Transverse colon (tissue), 4 donors: ENCODE measurements at regions not wholly inside any gene's neighbourhood (a gene's known extent, or its start where the extent isn't known, plus 50 kb on each side); places are given as distances from the start of the nearest gene placed in this dataset.

Source experiments
- DNase-seq: peaks from one replicate; pipeline ENCODE4 v3.0.0-alpha.2; 2019
- H3K27ac ChIP-seq, 4 donors: fragments of 200-600 bp; sonication (generic); 2 replicates each; pipeline ENCODE4 v1.5.1; 2016 to 2018; ENCODE audit warnings: inconsistent platforms in 4 of 4
- H3K27me3 ChIP-seq: fragments of 200-600 bp; sonication (generic); 2 replicates; pipeline ENCODE4 v1.5.1; 2017; ENCODE audit warnings: inconsistent platforms
- H3K36me3 ChIP-seq, 4 donors: fragments of 200-600 bp; sonication (generic); 2 replicates each; pipeline ENCODE4 v1.5.1; 2017 to 2019; ENCODE audit warnings: inconsistent platforms in 4 of 4
- H3K4me1 ChIP-seq, 4 donors: fragments of 200-600 bp; sonication (generic); 2 replicates each; pipeline ENCODE4 v1.5.1; 2017 to 2020; ENCODE audit warnings: inconsistent platforms in 4 of 4
- H3K4me3 ChIP-seq, 4 donors: fragments of 200-600 bp; sonication (generic); 1 replicate in 1 of 4; 2 replicates in 3 of 4; pipeline versions ENCODE4 v1.5.1 to v1.6.1; 2017 to 2019; ENCODE audit warnings: inconsistent platforms in 4 of 4
- H3K9me3 ChIP-seq, 2 donors: fragments of 200-600 bp; sonication (generic); 2 replicates each; pipeline ENCODE4 v1.5.1; 2017 to 2019; ENCODE audit warnings: inconsistent platforms in 2 of 2
- CTCF ChIP-seq, 5 experiments: fragments of 200-600 bp in 3 of 5; fragments of 450-650 bp in 2 of 5; sonication (generic) in 3 of 5; IDR thresholded peaks; 1 replicate in 2 of 5; 2 replicates in 3 of 5; pipeline ENCODE4 v1.5.1; 2016 to 2017; ENCODE audit warnings: antibody characterized with exemption in 5 of 5, inconsistent platforms in 3 of 5, mild to moderate bottlenecking in 2 of 5, moderate library complexity in 1 of 5
- EP300 ChIP-seq: sonication (generic); formaldehyde crosslinking; IDR thresholded peaks from one replicate; pipeline ENCODE4 v1.6.1; 2017; ENCODE audit warnings: antibody characterized with exemption, low read depth
- POLR2A ChIP-seq: fragments of 450-650 bp; IDR thresholded peaks from one replicate; pipeline ENCODE4 v1.6.1; 2016; ENCODE audit warnings: antibody characterized with exemption, mild to moderate bottlenecking, moderate library complexity
- POLR2AphosphoS5 ChIP-seq, 3 donors: sonication (generic); formaldehyde crosslinking; IDR thresholded peaks; one replicate each; pipeline ENCODE4 v1.6.1; 2016; ENCODE audit warnings: antibody characterized with exemption in 3 of 3
- WGBS, 2 donors: methylation state at CpG; one replicate each; pipeline ENCODE4 v1.1.5; 2018; ENCODE audit warnings: low coverage in 1 of 2; 5-methylcytosine and 5-hydroxymethylcytosine counted together
- in situ Hi-C, 4 donors: fragments of 200-750 bp; cut with MboI; loops; one replicate each; pipeline versions ENCODE4 v1.15.0 to v1.15.1; 2017; ENCODE audit warnings: low sequenced_read_pairs in 3 of 4, low pct_ligation_motif_present in 1 of 4, low pct_unique_long_range_greater_than_20kb in 1 of 4
- intact Hi-C: fragments of 100-400 bp; cut with DNase I; formaldehyde crosslinking; loops from one replicate; pipeline ENCODE4 v1.15.1; 2023; ENCODE audit warnings: low total_unique reads

GRCh38 chr1:29932626-29933025 lies 696.3 kb downstream of the PTPRU start:
- intact Hi-C loops: no loop called here
- WGBS, 2 donors: 69 to 95% methylated on average over 4 to 8 of the region's 8 CpGs

GRCh38 chr1:29931477-29932175 lies 695.3 kb downstream of the PTPRU start:
- Histone ChIP-seq H3K4me3 (no peak overlapping the region), H3K27ac (no peak overlapping the region), H3K4me1 (no peaks in the 10 kb centered on the region), H3K36me3 (no peaks in the 10 kb centered on the region), H3K27me3 (peaks cover 14% of the 10 kb centered on the region), H3K9me3 (no peaks in the 10 kb centered on the region)
- 58 to 76% methylated on average over 6 to 13 of the region's 13 CpGs for WGBS, 2 donors
- intact Hi-C loops (no loop called here), in situ Hi-C loops (no loop called here)
- TF ChIP-seq CTCF (IDR thresholded peaks at IDR 0.05): no peak
- TF ChIP-seq POLR2AphosphoS5 (IDR thresholded peaks at IDR 0.05): no peak
- no peak for TF ChIP-seq EP300
- no peak for TF ChIP-seq POLR2A
- no peak for DNase-seq

More at GRCh38 chr1:29932626-29933025, 696.3 kb downstream of the PTPRU start:
- Histone ChIP-seq H3K36me3 (no peaks in the 10 kb centered on the region), H3K9me3 (no peaks in the 10 kb centered on the region), H3K27me3 (peaks cover 14% of the 10 kb centered on the region), H3K27ac (no peak overlapping the region), H3K4me1 (no peaks in the 10 kb centered on the region), H3K4me3 (no peak overlapping the region)
- in situ Hi-C loops: no loop called here
- DNase-seq: no peak
- TF ChIP-seq POLR2A: no peak
- no peak for TF ChIP-seq POLR2AphosphoS5 (IDR thresholded peaks at IDR 0.05)
- TF ChIP-seq CTCF (IDR thresholded peaks at IDR 0.05): no peak
- TF ChIP-seq EP300: no peak

GRCh38 chr1:29925058-29925457 lies 688.7 kb downstream of the PTPRU start:
- no peak overlapping the region for H3K27ac ChIP-seq
- no peaks in the 10 kb centered on the region for H3K9me3 ChIP-seq
- H3K4me1 ChIP-seq: no peaks in the 10 kb centered on the region
- no peak for DNase-seq
- intact Hi-C loops (no loop called here), in situ Hi-C loops (loop anchor here in 1 of 4 donors (10.0 kb wide), 1 partner anchor 60 kb away; no protein-coding TSS in a partner anchor)
- no peak overlapping the region for H3K4me3 ChIP-seq
- WGBS, 2 donors: 75 to 79% methylated on average over 1 to 6 of the region's 6 CpGs
- H3K27me3 ChIP-seq: peaks cover 15% of the 10 kb centered on the region
- no peak for TF ChIP-seq POLR2A
- no peaks in the 10 kb centered on the region for H3K36me3 ChIP-seq

- in situ Hi-C loops (loop anchor here in 1 of 4 donors (10.0 kb wide), 1 partner anchor 61 kb away; no protein-coding TSS in a partner anchor), intact Hi-C loops (no loop called here)
- Histone ChIP-seq H3K9me3 (no peaks in the 10 kb centered on the region), H3K27me3 (peaks cover 5% of the 10 kb centered on the region), H3K27ac (no peak overlapping the region), H3K4me3 (no peak overlapping the region), H3K36me3 (no peaks in the 10 kb centered on the region), H3K4me1 (no peaks in the 10 kb centered on the region)
- TF ChIP-seq POLR2AphosphoS5 (IDR thresholded peaks at IDR 0.05): no peak
- DNase-seq: no peak
- 8 to 23% methylated on average over 2 of the region's 2 CpGs for WGBS, 2 donors
Observed at GRCh38 chr1:29924017-29924431, 687.7 kb downstream of the PTPRU start.

GRCh38 chr1:29921741-29922140 lies 685.4 kb downstream of the PTPRU start:
- TF ChIP-seq POLR2A (no peak), POLR2AphosphoS5 (IDR thresholded peaks at IDR 0.05) (no peak), EP300 (no peak), CTCF (IDR thresholded peaks at IDR 0.05) (no peak)

More at GRCh38 chr1:29921741-29922140, 685.4 kb downstream of the PTPRU start:
- Histone ChIP-seq H3K36me3 (no peaks in the 10 kb centered on the region), H3K9me3 (no peaks in the 10 kb centered on the region), H3K27ac (no peak overlapping the region), H3K4me3 (no peak overlapping the region), H3K27me3 (peaks cover 5% of the 10 kb centered on the region), H3K4me1 (no peaks in the 10 kb centered on the region)
- in situ Hi-C loops (loop anchor here in 1 of 4 donors (10.0 kb wide), 1 partner anchor 63 kb away; no protein-coding TSS in a partner anchor), intact Hi-C loops (no loop called here)
- DNase-seq: no peak
- 88% methylated on average over 2 of the region's 2 CpGs; no CpG with 5 or more reads in 1 of the 2 donors for WGBS, 2 donors
